Erythroblast (primary cell): ENCODE measurements at regions not wholly inside any gene's neighbourhood (a gene's known extent, or its start where the extent isn't known, plus 50 kb on each side); places are given as distances from the start of the nearest gene placed in this dataset.

Experiments
- GATA1 ChIP-seq: IDR thresholded peaks from 2 replicates; pipeline ENCODE4 v1.6.1; 2011; ENCODE audit warnings: low read depth, mild to moderate bottlenecking, control low read depth, low read length, moderate library complexity
- POLR2A ChIP-seq: IDR thresholded peaks from 2 replicates; pipeline ENCODE4 v1.6.1; 2011; ENCODE audit warnings: mild to moderate bottlenecking, low read length

GRCh38 chr1:60262701-60263100 lies 189.1 kb upstream of the C1orf87 start:
- TF ChIP-seq POLR2A (no peak), GATA1 (no peak)
